GM23248 (cell line): ENCODE measurements at regions not wholly inside any gene's neighbourhood (a gene's known extent, or its start where the extent isn't known, plus 50 kb on each side); places are given as distances from the start of the nearest gene placed in this dataset.

Source experiments
- EZH2 ChIP-seq: fragments of 200-600 bp; sonication (generic); IDR thresholded peaks from 2 replicates; pipeline ENCODE4 v1.6.1; 2018; ENCODE audit warnings: antibody characterized with exemption, mild to moderate bottlenecking; ENCODE audit not compliant: insufficient read depth, poor library complexity, severe bottlenecking
- EZH2phosphoT487 ChIP-seq: fragments of 200-600 bp; sonication (generic); IDR thresholded peaks from 2 replicates; pipeline ENCODE4 v1.6.1; 2018; ENCODE audit warnings: antibody characterized with exemption, moderate library complexity, mild to moderate bottlenecking, low read depth; ENCODE audit not compliant: insufficient read depth

GRCh38 chr9:95689669-95690068, 172.9 kb upstream of the PTCH1 start:
- TF ChIP-seq EZH2phosphoT487 (no peak), EZH2 (no peak)
